OCI-LY7 (cell line): ENCODE measurements at regions not wholly inside any gene's neighbourhood (a gene's known extent, or its start where the extent isn't known, plus 50 kb on each side); places are given as distances from the start of the nearest gene placed in this dataset.

Experiments
- BruUV-seq: library from RNA; stranded (reverse); fragments of 400-500 nt; replicated peaks from 2 replicates; lab custom pipeline; 2021; lab: Mats Ljungman, UMichigan
- CTCF ChIA-PET: fragments of 300-600 bp; sonication (Branson Sonifier 250); formaldehyde crosslinking; loops from one replicate; lab custom pipeline; 2022; ENCODE audit warnings: antibody characterized with exemption; ENCODE audit not compliant: unreplicated experiment; lab: Charles Lee
- POLR2A ChIA-PET: fragments of 300-600 bp; sonication (Branson Sonifier 250); formaldehyde crosslinking; loops from one replicate; lab custom pipeline; 2022; ENCODE audit warnings: antibody characterized with exemption; lab: Charles Lee
- DNase-seq: peaks from one replicate; pipeline ENCODE4 v3.0.0-alpha.2; 2015; ENCODE audit warnings: low spot score
- H2AFZ ChIP-seq: fragments of 200-600 bp; sonication (generic), shearing (Covaris generic); 2 replicates; pipeline ENCODE4 v1.6.1; 2014; ENCODE audit warnings: mild to moderate bottlenecking, antibody characterized with exemption, low read length, moderate library complexity
- H3K27ac ChIP-seq: fragments of 200-600 bp; sonication (generic); 2 replicates; pipeline ENCODE4 v1.5.1; 2014; ENCODE audit warnings: mixed run types, low read depth, mild to moderate bottlenecking, moderate library complexity, low read length, inconsistent platforms; ENCODE audit not compliant: poor library complexity, severe bottlenecking
- H3K36me3 ChIP-seq: fragments of 200-600 bp; sonication (generic); 2 replicates; pipeline ENCODE4 v1.6.1; 2014; ENCODE audit warnings: mild to moderate bottlenecking, antibody characterized with exemption, low read length, moderate library complexity, mixed read lengths; ENCODE audit not compliant: insufficient read depth
- H3K4me1 ChIP-seq: fragments of 200-600 bp; sonication (generic); 2 replicates; pipeline ENCODE4 v1.5.1; 2014; ENCODE audit warnings: mild to moderate bottlenecking, low read length; ENCODE audit not compliant: insufficient read depth, poor library complexity, severe bottlenecking
- H3K4me2 ChIP-seq: fragments of 200-600 bp; sonication (generic); 2 replicates; pipeline ENCODE4 v1.6.1; 2014; ENCODE audit warnings: mild to moderate bottlenecking, low read length
- H3K4me3 ChIP-seq: fragments of 200-600 bp; sonication (generic); 2 replicates; pipeline ENCODE4 v1.5.1; 2014; ENCODE audit warnings: mild to moderate bottlenecking, low read depth, low read length; ENCODE audit not compliant: poor library complexity, severe bottlenecking
- H3K79me2 ChIP-seq: fragments of 200-600 bp; sonication (generic); 2 replicates; pipeline ENCODE4 v1.6.1; 2016; ENCODE audit warnings: low read depth, mild to moderate bottlenecking, low read length, moderate library complexity, mixed read lengths; ENCODE audit not compliant: insufficient read depth
- H3K9me2 ChIP-seq: fragments of 200-600 bp; sonication (generic); 2 replicates; pipeline ENCODE4 v1.6.1; 2016; ENCODE audit warnings: mild to moderate bottlenecking, low read length, mixed read lengths; ENCODE audit not compliant: insufficient read depth
- H3K9me3 ChIP-seq: fragments of 200-600 bp; sonication (generic); 2 replicates; pipeline ENCODE4 v1.6.1; 2014; ENCODE audit warnings: mild to moderate bottlenecking, mixed run types, low read length, mixed read lengths
- H4K20me1 ChIP-seq: fragments of 200-600 bp; sonication (generic); 2 replicates; pipeline ENCODE4 v1.6.1; 2014; ENCODE audit warnings: mild to moderate bottlenecking, antibody characterized with exemption, low read length, moderate library complexity, mixed read lengths; ENCODE audit not compliant: insufficient read depth
- EZH2phosphoT487 ChIP-seq: fragments of 200-600 bp; sonication (generic); IDR thresholded peaks from 2 replicates; pipeline ENCODE4 v1.6.1; 2018; ENCODE audit warnings: low read depth, borderline replicate concordance, mild to moderate bottlenecking, mixed run types, antibody characterized with exemption, low read length, moderate library complexity, mixed read lengths
- intact Hi-C: fragments of 100-400 bp; cut with micrococcal nuclease; formaldehyde crosslinking; loops from one replicate; pipeline ENCODE4 v1.10.0; 2022; ENCODE audit not compliant: unreplicated experiment
- TF ChIP-seq, protein P1 (sequence below): fragments of 200-600 bp; sonication (generic); conservative IDR thresholded peaks from 2 replicates; pipeline ENCODE4 v1.5.1; 2014; ENCODE audit warnings: mild to moderate bottlenecking, antibody characterized with exemption, low read length, moderate library complexity, mixed read lengths

DNA sequence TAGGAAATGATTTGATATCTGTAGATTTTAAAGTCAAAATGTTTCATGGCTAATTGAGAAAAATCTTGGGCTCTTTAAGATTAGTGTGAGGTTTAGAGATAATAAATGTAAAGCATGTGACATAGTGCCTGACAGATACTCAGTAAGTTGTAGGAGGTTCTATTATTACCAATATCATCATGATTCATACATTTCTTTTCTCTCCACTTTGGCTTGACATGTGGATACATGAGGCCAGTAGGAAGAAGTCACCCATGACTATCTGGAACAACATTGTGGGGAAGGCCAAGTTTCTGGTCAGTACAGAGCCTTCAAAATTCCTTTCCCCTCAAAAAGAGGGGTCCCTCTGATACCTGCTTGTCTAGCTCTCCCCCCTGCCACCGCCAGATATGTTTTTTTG is 91.2 kb upstream of the SORBS2 start:
- intact Hi-C loops: no loop called here
- CTCF ChIA-PET: no interaction called here
- TF ChIP-seq EZH2phosphoT487: no peak
- TF ChIP-seq, protein P1, sequence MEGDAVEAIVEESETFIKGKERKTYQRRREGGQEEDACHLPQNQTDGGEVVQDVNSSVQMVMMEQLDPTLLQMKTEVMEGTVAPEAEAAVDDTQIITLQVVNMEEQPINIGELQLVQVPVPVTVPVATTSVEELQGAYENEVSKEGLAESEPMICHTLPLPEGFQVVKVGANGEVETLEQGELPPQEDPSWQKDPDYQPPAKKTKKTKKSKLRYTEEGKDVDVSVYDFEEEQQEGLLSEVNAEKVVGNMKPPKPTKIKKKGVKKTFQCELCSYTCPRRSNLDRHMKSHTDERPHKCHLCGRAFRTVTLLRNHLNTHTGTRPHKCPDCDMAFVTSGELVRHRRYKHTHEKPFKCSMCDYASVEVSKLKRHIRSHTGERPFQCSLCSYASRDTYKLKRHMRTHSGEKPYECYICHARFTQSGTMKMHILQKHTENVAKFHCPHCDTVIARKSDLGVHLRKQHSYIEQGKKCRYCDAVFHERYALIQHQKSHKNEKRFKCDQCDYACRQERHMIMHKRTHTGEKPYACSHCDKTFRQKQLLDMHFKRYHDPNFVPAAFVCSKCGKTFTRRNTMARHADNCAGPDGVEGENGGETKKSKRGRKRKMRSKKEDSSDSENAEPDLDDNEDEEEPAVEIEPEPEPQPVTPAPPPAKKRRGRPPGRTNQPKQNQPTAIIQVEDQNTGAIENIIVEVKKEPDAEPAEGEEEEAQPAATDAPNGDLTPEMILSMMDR: no peak

DNA sequence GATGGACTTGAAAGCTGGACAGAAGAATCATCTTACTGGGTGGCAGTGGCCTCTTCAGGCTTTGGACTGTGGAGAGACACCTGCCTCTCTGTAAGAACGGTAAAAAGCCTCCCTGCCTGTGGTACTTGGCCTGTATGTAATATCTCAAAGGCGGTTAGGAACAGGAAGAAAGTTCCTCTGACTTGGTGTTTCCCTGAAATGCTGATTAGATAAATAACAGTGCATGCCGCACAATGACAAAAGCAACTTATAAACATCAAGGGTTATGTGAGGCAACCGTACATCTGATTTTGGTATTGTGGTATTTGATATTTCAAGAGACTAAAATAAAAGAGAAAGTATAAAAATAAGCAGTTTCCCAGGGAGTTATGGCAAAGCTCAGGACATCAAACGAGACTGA is 92.4 kb upstream of the SORBS2 start:
- H3K4me3 ChIP-seq: no peak overlapping the region
- no peaks in the 10 kb centered on the region for H3K9me3 ChIP-seq
- intact Hi-C loops: no loop called here
- H3K4me1 ChIP-seq: no peaks in the 10 kb centered on the region
- H3K4me2 ChIP-seq: no peak overlapping the region
- no TSS peak for BruUV-seq
- H3K9me2 ChIP-seq: no peaks in the 10 kb centered on the region
- H3K36me3 ChIP-seq: no peaks in the 10 kb centered on the region
- ChIA-PET CTCF (no interaction called here), POLR2A (no interaction called here)
- H4K20me1 ChIP-seq: no peaks in the 10 kb centered on the region
- no peaks in the 10 kb centered on the region for H3K79me2 ChIP-seq
- H3K27ac ChIP-seq: no peak overlapping the region
- H2AFZ ChIP-seq: no peak overlapping the region
- TF ChIP-seq, protein P1: no peak
- TF ChIP-seq EZH2phosphoT487: no peak
- no peak for DNase-seq

More for the DNA sequence above, 91.2 kb upstream of the SORBS2 start:
- Histone ChIP-seq H3K27ac (no peak overlapping the region), H3K9me2 (no peaks in the 10 kb centered on the region), H4K20me1 (no peaks in the 10 kb centered on the region), H3K4me1 (no peaks in the 10 kb centered on the region), H3K4me2 (no peak overlapping the region), H3K9me3 (no peaks in the 10 kb centered on the region), H3K36me3 (no peaks in the 10 kb centered on the region), H3K79me2 (no peaks in the 10 kb centered on the region), H2AFZ (no peak overlapping the region), H3K4me3 (no peak overlapping the region)
- BruUV-seq: no TSS peak
- DNase-seq: no peak
- POLR2A ChIA-PET: interaction anchor here (0.6 kb wide), 1 partner anchor 56 kb away, joined by 3 read pairs; no protein-coding TSS in a partner anchor

DNA sequence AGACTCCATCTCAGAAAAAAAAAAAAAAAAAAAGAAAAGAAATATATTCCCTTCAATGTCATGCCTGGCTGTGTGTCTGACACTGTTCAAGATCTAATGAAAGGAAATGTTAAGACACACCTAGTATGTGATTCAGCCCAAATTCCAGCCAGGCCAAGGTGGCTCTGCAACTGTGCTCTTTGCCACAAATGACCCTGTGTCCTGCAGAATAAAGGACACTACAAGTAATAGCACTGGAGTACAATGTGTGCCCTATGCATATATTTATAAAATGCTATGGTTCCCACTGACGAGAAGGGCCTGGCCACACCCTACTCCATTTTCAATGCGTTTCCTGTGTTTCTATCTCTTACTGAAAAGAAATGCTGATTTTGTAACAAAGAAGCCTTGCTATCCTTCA is 98.0 kb upstream of the SORBS2 start:
- ChIA-PET POLR2A (no interaction called here), CTCF (no interaction called here)
- no TSS peak for BruUV-seq
- Histone ChIP-seq H2AFZ (no peak overlapping the region), H4K20me1 (no peaks in the 10 kb centered on the region), H3K4me3 (no peak overlapping the region), H3K36me3 (no peaks in the 10 kb centered on the region), H3K4me2 (no peak overlapping the region), H3K9me2 (no peaks in the 10 kb centered on the region), H3K9me3 (no peaks in the 10 kb centered on the region), H3K27ac (no peak overlapping the region), H3K4me1 (no peaks in the 10 kb centered on the region), H3K79me2 (no peaks in the 10 kb centered on the region)
- TF ChIP-seq EZH2phosphoT487: no peak
- TF ChIP-seq, protein P1: no peak
- intact Hi-C loops: no loop called here
- DNase-seq: no peak
